Activated CD4-positive, alpha-beta T cell treated with anti-CD3 and anti-CD28 coated beads for 48 hours (primary cell): ENCODE measurements at regions not wholly inside any gene's neighbourhood (a gene's known extent, or its start where the extent isn't known, plus 50 kb on each side); places are given as distances from the start of the nearest gene placed in this dataset.
"Not testable (repeated sequence)": the region's sequence is repeated elsewhere in the genome, so short reads cannot be mapped to it uniquely, and the experiment has no call there.

ENCODE experiments used
- DNase-seq: peaks from one replicate; pipeline ENCODE4 v3.0.0-alpha.2; 2020

DNA sequence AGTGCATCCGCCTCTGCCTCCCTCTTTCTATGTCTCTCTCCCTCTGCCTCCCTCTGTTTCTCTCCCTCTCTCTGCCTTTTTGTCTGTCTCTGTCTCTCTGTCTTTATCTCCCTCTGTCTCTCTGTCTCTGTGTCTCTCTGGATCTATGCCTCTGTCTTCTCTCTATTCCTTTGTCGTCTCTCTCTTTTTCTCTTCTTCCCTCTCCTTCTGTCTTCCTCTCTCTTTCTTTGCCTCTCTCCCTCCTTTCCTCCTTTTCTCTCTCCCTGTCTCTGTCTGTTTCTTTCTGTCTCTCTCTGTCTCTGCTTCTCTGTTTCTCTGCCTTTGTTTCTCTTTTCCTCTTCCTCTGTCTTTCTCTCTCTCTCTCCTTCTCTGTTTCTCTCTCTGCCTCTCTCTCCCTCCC lies 678.8 kb upstream of the NRP1 start:
- DNase-seq: no peak

DNA sequence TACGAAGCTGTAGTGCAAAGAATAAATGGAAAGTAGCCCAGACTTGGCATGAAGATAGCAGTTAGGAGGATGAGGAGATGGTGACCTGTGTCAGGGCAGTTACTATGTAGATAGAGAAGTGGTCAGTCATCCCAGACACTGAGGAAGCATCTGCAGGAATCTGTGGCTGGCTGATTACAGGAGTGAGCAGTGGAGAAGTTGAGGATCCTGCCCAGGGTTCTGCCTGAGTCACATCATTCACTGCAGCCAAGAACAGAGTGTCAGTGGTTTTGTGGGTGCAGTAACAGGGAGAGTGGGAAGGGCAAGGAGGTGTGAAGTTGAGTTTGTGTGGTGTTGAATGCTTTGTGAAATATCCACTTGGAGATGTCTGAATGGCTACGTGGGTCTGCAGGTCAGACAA lies 676.4 kb upstream of the NRP1 start:
- no peak for DNase-seq

DNA sequence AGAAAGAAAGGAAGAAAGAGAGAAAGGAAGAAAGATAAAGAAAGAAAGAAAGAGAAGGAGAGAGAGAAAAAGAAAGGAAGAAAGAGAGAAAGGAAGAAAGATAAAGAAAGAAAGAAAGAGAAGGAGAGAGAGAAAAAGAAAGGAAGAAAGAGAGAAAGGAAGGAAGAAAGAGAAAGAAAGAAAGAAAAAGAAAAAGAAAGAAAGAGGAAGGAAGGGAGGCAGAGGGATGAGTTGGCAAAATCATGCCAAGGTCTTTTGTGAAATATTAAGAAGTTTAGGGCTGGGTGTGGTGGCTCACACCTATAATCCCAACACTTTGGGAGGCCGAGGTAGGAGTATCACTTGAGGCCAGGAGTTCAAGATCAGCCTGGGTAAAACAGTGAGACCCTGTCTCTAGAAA lies 675.8 kb upstream of the NRP1 start:
- not testable (repeated sequence) for DNase-seq

DNA sequence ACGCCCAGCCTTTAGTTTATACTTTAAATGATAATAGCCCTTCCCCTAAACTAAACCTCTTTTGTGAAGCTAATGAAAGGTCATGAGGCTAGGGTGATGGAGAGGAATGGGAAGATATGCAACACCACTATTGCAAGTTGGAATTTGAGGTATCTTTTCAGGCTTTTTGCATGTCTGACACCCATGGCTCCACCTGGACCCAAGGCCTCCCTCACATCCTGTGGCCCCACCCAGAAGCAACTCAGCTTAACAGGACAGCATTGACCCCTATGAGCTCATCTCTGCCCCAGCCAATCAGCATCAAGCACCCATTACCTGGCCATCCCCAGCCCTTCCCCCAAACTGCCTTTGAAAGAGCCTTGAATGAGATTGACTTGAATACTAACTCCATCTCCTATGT lies 674.2 kb upstream of the NRP1 start:
- DNase-seq: no peak

DNA sequence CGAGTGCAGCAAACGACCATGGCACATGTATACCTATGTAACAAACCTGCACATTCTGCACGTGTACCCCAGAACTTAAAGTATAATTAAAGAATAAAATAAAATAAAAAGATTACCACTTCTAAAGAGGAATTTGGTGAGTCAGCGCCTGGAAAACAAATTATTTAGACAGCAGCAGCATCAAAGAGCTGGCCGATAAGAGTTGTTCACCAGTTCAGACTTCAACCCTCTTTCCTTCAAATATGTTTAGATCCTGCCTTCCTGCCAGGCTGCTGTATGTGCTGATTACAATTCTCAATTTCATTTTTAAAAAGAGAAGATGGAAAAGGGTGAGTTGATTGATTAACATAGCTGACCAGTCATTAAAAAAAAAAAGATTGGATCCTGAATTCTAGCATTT lies 672.0 kb upstream of the NRP1 start:
- no peak for DNase-seq

DNA sequence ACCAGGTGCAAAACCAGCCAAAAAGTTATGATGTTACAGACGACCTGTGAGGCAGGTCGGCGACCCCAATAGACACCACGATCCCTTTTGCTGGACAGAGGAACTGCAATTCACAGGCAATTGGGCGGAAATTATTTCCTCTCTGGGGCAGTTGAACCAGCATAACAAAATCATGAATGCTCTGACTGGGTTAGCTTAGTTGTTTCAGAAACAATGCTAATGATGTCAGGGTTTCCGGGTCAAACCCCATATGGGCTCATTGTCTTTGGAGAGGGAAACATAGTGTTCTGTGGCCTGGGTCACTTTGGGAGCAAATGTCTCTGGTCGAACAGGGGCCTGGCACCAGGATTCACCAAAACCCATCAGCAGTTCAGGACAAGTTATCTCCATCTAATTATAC lies 669.1 kb upstream of the NRP1 start:
- no peak for DNase-seq

DNA sequence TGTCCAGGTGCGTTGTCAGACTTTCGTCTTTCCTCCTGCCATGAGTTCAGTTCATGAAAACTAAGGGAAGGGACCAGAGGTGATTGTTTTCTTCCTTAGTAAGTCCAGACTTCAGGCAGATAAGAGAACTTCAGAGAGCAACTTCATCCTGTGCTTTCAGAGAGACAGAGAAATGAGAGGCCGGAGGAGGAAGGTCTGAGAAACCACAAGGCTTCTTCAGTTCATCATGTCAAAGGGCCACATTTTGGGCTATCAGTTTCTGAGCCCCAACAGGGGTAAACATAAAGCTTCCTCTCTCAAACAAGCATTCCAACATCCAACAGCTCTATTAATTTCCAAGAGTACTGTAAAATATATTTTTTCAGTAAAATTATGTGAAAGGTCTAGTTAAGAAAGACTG lies 668.4 kb upstream of the NRP1 start:
- DNase-seq: no peak

DNA sequence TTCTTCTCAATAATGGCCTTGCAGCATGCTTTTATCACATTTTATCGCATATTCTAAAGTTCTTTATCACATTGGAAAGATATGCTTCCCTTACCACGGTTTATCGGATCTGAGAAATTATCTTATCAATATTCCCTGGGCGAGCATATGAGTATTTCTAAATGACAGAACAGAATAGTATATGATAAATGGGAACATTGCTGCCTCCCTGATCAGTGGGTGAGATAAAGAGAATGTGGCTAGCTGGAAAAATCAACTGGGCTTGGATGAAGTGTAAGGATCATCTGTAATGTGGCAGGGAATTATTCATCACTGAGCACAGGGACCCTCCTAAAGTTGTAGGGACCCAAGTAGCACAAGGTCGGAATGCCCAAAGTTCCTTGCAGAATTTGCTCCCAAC lies 667.4 kb upstream of the NRP1 start:
- DNase-seq: no peak

DNA sequence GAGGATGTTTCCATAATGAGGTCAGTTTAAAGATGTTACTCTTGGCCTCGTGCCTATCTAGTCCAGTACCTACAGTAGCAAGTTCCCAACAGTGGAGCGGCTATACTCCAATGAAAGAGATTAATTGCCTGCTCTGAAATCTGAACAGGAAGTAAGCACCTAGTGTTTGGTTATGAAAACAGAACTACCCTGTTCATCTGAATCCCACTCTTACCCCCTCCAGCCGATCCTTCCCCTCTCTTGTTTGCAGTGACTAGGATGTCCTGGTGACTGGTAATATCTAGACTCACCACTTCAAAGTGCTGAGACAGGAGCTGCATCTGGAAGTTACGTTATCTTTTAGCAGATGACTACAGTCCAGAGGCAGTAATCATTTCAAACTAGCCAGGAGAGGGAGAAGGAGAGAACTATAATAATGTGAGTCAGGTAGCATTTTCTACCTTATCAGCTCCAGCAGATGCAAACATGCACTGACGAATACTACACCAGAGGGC lies 666.7 kb upstream of the NRP1 start:
- no peak for DNase-seq

DNA sequence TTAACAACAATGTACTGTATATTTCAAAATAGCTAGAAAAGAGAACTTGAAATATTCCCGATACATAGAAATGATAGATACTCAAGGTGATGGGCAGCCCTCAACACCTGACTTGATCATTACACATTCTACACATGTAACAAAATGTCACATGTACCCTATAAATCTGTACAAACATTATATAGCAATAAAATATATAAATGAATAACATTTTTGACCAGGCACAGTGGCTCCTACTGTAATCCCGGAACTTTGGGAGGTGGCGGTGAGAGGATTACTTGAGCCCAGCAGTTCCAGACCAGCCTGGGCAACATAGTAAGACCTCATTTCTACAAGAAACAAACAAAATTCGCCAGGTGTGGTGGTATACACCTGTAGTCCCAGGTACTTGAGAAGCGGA lies 659.5 kb upstream of the NRP1 start:
- no peak for DNase-seq

DNA sequence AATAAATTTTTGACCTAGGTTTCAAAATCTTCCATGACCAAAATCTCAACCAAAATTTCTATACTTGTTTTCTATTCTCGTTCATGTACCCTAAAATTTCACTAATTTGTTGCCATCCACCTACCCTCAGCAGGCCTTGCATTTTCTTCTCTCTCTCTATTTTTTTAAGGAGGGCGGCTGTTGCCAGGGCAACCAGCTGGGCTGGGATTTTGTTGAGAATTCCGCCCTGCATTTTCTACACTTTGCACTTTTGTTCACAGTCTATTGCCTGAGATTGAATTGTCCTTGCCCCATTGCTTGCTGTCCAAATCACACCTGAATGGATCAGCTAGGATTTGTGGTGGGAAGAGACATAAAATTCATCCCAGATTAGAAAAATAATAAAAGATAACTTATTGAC lies 657.5 kb upstream of the NRP1 start:
- no peak for DNase-seq

DNA sequence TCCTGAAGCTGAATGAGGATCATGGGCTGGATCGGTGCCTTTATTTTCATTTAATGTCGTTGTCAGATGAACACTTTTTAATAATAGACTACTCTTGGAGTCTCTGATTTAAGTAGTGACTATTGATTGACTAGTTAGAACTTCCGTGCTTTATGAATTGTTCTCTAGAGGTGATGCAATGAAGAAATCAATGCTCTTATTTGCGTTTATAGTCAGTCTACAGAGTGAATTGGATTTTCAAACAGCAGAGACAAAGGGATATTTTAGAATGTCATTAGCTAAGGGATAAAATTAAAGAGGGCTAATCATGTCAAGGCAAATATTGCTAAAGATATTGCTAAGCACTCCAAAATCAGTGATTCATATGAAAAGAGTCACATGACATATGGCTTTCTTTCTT lies 652.0 kb upstream of the NRP1 start:
- DNase-seq: no peak

DNA sequence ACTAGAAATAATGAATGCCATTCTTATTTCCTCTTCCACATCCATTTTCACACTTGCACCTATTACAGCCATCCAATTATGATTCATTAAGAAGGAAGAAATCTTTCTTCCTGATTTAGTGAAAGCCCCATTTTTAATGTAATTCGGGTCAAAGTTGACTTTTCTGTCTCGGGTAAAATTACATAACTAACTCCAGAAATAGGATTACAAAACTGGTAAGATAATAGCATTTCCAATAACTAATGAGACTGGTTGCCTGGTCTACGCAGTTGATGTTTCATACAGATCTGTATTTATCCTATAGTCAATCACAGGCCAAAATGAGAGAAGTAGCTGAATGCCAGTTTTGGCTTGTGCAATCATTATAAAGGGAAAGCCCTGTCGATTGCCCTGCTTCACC lies 651.5 kb upstream of the NRP1 start:
- DNase-seq: no peak

DNA sequence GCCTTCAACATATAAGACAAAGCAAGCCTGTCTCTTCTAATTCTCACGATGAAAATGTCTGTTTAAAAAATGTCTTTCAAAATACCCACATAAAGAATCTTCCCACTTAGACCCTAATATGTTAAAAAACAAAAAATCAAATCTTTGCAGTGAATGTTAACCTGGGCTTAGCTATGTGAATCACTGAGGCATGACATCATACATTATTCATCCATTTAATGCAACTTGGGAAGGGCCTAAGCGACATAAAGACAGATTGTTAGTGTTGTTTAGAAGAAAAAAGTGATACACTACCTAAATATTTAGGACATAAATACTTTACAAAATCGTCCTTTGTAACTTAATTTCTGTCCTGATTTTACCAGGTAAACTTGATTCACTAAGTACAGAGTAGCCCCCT lies 648.5 kb upstream of the NRP1 start:
- no peak for DNase-seq

DNA sequence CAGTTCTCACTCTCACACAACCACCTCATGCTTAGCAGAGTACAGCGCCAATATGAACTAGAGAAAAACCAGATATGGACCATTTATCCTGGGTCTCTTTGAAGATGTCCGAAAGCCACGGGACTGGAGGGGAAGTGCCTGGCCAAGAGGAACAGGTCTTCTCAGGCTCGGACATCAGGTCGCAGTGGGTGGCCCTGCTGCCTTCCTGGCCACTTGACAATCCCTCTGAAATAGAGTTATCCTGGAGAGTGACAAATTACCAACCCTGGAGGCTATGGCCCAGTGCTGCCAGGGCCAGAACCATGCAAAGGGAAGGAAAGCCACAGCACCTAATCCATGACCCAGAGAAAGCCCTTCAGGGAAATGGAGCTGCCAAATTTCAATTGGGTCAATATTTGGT lies 646.8 kb upstream of the NRP1 start:
- no peak for DNase-seq

DNA sequence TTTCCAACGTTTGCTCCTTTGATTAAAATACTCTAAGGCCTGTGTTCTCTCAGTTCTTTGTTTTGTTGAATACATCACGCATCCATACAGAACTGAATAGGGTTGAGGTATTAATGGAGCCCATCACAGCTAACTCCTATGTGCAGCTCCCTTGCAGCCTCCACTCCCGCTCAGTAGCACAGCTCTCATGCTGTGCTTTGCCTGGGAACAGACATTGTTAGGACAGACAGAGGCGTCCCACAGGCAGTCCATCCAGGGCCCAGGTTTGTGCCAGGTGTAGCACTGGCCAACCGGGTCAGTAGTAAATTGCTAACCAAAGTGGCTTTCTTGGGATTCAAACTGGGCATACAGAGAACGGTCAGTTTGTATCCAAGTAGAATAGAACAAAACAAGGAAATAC lies 644.7 kb upstream of the NRP1 start:
- DNase-seq: no peak

DNA sequence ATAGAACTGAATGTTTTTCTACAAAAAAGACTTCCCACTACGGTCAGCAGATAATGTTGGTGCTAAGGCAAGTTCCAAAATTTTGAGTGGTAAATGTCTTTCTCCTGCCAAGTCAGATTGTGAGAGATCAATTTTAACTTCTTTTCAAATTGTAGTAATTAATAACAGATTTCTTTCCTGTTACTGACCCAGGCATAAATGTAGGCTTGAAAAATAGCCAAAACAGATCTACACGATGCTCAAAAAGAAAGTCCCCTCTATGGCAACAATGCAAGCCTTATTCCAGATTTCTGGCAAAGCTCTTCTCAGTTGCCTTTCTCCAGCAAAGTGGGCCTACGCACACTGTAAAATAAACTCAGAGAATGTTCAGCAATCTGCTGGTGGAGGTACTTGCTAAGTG lies 641.0 kb upstream of the NRP1 start:
- DNase-seq: no peak

DNA sequence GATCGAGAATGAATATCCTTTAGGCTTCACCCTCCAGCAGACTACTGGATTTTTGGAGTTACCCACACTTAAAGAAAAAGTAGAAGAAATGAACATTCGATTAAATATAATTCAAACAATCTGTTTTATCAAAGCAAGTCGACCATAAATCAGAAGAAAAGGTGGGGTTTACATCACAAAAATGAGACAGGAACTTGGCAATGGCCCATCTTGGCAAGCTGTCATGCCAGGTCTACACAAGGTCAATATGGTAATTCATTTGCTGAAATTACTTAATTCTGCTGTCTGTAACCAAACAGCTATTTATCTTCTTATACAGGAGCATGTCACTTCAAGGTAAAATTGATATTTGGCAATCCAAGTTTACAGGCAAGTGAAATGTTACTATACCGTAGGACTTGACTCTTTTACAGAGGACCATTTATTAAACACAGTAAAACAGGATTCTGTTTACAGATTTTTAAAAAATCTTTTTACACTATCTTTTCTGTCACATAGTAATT lies 640.6 kb upstream of the NRP1 start:
- no peak for DNase-seq

DNA sequence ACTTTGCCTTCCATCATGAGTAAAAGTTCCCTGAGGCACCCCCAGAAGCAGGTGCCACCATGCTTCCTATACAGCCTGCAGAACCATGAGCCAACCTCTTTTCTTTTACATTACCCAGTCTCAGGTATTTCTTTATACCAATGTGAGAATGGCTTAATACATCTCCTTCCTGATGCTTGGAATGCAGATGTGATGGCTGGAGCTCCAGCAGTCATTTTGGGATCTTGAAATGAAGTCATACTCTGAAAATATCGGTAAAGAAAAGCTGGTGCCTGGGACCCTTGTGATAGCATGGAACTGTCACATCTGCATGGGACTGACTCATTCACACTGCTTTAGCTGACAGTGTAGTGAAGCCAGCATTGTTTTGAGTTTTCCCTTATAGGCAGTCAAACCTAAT lies 634.5 kb upstream of the NRP1 start:
- DNase-seq: no peak

DNA sequence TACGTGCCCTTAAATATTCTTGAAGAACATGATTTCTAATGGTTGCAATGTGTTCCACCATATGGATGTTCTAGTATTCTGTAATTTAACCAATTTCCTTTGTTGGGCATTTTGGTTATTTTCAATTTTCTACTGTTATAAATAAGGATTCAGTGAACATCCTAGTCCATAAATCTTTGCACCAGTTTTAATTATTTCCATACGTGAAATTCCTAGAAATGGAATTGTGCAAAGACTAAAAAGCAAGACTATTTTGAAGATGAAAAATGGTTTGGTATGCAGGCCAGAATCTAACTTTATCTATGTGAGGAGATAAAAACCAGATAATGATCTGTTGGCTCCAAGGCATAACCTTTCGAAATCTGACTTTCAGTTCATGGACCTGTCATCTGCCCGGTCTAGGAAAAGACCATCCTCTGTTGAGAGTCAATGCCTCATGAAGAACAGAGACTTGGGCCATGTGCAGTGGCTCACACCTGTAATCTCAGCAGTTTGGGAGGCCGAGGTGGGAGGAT lies 633.2 kb upstream of the NRP1 start:
- no peak for DNase-seq

DNA sequence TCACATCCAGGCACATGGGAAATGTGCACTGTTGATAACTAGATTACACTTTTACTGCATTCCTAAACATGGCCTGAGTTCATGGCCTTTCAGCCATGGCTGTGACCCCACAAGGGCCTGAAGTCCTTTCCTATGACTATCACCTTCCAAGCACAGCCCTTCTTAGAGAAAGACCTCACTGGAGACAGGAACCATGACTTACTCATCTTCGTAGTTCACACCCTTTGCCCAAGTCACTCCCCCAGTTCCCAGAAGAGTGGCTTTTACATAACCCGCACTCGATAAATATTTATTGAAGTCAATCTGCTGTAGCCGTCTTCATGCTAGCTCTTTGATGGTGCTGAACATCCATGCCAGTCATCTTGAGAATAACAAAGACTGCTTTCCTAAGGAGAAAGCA lies 632.5 kb upstream of the NRP1 start:
- no peak for DNase-seq

DNA sequence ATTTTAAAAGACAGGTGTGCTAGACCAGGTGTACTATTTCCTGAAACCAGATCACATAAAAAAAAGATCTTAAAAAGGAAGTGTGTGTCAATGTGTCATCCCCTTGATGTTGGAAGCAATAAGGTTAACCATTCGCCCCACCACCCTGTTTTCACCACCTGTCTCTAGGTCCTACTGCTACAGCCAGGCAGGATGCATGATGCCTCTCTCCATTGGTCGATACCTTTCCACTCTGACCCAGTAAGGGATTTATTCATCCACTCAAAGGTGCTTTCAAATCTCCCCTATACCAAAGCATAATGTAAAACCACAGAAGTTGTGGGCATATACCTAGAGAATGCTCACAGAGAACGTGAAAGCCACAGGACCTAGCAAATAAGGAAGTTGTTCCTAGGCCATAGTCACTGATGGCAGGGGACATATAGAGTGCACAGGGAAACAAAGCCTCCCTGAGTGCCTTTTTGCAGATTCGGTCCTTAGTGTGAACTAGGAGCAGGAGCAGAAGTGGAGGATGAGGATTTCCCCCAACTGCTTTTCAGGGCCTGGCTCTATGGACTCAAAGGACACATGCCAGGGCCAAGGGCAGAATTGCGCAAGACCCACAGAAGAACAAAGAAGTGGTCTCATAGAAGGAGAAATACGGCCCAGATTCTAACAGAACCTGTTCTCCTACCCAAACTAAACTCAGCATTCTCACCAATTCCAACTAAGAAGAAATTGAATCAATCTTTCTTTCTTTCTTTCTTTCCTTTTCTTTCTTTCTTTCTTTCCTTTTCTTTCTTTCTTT lies 631.5 kb upstream of the NRP1 start:
- no peak for DNase-seq

DNA sequence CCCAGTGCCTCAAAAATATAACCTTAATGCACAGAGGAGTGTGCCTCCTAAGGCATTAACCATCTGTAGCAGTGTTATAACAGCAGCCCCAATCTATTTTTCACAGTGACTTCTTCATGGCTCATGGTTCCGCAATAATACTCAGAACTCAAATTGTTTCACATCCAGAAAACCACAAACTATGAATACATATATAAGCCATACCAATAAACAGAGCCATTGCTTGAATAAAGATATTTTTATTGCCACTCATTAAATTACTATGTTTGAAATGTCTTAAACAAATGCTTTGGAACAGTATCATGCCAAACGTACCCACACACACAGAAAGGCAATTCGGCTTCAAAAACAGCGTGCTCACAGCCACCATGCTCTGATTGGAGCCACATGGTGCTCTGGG lies 629.3 kb upstream of the NRP1 start:
- no peak for DNase-seq

DNA sequence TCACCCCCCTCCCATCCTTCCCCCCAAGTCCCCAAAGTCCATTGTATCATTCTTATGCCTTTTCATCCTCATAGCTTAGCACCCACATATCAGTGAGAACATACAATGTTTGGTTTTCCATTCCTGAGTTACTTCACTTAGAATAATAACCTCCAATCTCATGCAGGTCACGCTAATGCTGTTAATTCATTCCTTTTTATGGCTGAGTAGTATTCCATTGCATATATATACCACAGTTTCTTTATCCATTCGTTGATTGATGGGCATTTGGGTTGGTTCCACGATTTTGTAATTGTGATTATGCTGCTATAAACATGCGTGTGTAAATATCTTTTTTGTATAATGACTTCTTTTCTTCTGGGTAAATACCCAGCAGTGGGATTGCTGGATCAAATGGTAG lies 621.9 kb upstream of the NRP1 start:
- DNase-seq: not testable (repeated sequence)

DNA sequence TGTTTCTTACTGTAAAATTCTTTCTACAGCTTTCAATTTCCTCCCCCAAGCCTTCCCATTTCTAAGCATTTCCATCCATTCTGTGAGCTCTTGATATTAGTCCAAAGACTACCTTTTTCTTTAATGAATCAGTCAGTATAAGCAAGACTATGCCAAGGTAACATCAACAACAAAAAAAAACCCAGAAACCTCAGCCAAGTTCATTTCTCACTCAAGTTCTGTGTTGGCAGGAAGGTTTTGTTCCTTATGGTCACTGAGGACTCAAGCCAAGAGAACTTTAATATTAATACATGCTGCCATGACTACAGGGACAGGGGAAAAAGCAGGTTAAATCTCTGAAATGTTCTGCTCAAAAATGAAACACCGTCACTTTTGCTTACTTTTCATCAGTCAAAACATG lies 621.2 kb upstream of the NRP1 start:
- no peak for DNase-seq
